ENCODE measurements at regions not wholly inside any gene's neighbourhood (a gene's known extent, or its start where the extent isn't known, plus 50 kb on each side); places are given as distances from the start of the nearest gene placed in this dataset.
A peak's percentile ranks its signal among the peaks of the same experiment; 100 is the strongest.
"Not testable (repeated sequence)": the region's sequence is repeated elsewhere in the genome, so short reads cannot be mapped to it uniquely, and the experiment has no call there.

GRCh38 chr1:94769551-94769950 is 50.6 kb upstream of the SLC44A3 start:
- DNase-seq = no peak

- peak; percentile 68 to 92 (median 86) for DNase-seq
Measured at GRCh38 chr1:94768036-94768435, 52.1 kb upstream of the SLC44A3 start.

- DNase-seq = no peak
Measured at GRCh38 chr1:94765958-94766357, 54.2 kb upstream of the SLC44A3 start.

GRCh38 chr1:94759188-94759587 is 61.0 kb upstream of the SLC44A3 start:
- DNase-seq = no peak

- DNase-seq = no peak
Measured at GRCh38 chr1:94757931-94758330, 62.2 kb upstream of the SLC44A3 start.

GRCh38 chr1:94755675-94756074 is 64.5 kb upstream of the SLC44A3 start:
- DNase-seq = peak; percentile 46 to 71 (median 68)

- DNase-seq = not testable (repeated sequence)
Measured at GRCh38 chr1:94755016-94755415, 65.1 kb upstream of the SLC44A3 start.

- DNase-seq = no peak
Measured at GRCh38 chr1:94754570-94754969, 65.6 kb upstream of the SLC44A3 start.

GRCh38 chr1:94754095-94754494 is 66.1 kb upstream of the SLC44A3 start:
- no peak for DNase-seq

GRCh38 chr1:94753171-94753972 is 66.8 kb upstream of the SLC44A3 start:
- DNase-seq = no peak

- DNase-seq = not testable (repeated sequence)
Measured at GRCh38 chr1:94751483-94751882, 68.7 kb upstream of the SLC44A3 start.

GRCh38 chr1:94746635-94747525 is 73.3 kb upstream of the SLC44A3 start:
- DNase-seq = peak in 2 of 3 donors; percentile 28 to 39

GRCh38 chr1:94745742-94746141 is 74.4 kb upstream of the SLC44A3 start:
- no peak for DNase-seq

GRCh38 chr1:94743862-94744261 is 76.3 kb upstream of the SLC44A3 start:
- no peak for DNase-seq

- no peak for DNase-seq
Measured at GRCh38 chr1:94741996-94742395, 78.2 kb upstream of the SLC44A3 start.

GRCh38 chr1:94741510-94741909 is 78.6 kb upstream of the SLC44A3 start:
- DNase-seq = peak; percentile 73 to 83 (median 77)

GRCh38 chr1:94739521-94740061 is 80.6 kb upstream of the SLC44A3 start:
- peak; percentile 35 to 61 (median 44) for DNase-seq

GRCh38 chr1:94738371-94738770 is 81.8 kb upstream of the SLC44A3 start:
- DNase-seq = no peak

- peak in 2 of 3 donors; percentile 31 to 63 for DNase-seq
Measured at GRCh38 chr1:94737124-94737998, 82.8 kb upstream of the SLC44A3 start.

GRCh38 chr1:94736549-94736948 is 83.6 kb upstream of the SLC44A3 start:
- DNase-seq = no peak

- DNase-seq = no peak
Measured at GRCh38 chr1:94736073-94736472, 84.1 kb upstream of the SLC44A3 start.
